HG03139 (cell line): ENCODE measurements at regions not wholly inside any gene's neighbourhood (a gene's known extent, or its start where the extent isn't known, plus 50 kb on each side); places are given as distances from the start of the nearest gene placed in this dataset.
A peak's percentile ranks its signal among the peaks of the same experiment; 100 is the strongest.

Experiments used
- ATAC-seq: cut with Tn5 transposase; IDR thresholded peaks from one replicate; pipeline ENCODE4 v1.9.1; 2021; ENCODE audit not compliant: unreplicated experiment

GRCh38 chr3:59593380-59593779 is 543.6 kb upstream of the CFAP20DC start:
- ATAC-seq: no peak

GRCh38 chr3:59580996-59581395 is 531.2 kb upstream of the CFAP20DC start:
- ATAC-seq: no peak

- ATAC-seq: no peak
These were observed 530.7 kb upstream of the CFAP20DC start for GRCh38 chr3:59580499-59580898.

- no peak for ATAC-seq
These were observed 528.3 kb upstream of the CFAP20DC start for GRCh38 chr3:59578129-59578528.

- no peak for ATAC-seq
These were observed 526.8 kb upstream of the CFAP20DC start for GRCh38 chr3:59576606-59577005.

- peak; percentile 87 for ATAC-seq
These were observed 525.5 kb upstream of the CFAP20DC start for GRCh38 chr3:59575113-59576001.

GRCh38 chr3:59573911-59574310 is 524.1 kb upstream of the CFAP20DC start:
- no peak for ATAC-seq

GRCh38 chr3:59572106-59572505 is 522.3 kb upstream of the CFAP20DC start:
- no peak for ATAC-seq

- ATAC-seq: no peak
These were observed 521.0 kb upstream of the CFAP20DC start for GRCh38 chr3:59570806-59571205.

GRCh38 chr3:59567661-59568060 is 517.8 kb upstream of the CFAP20DC start:
- ATAC-seq: no peak

GRCh38 chr3:59566481-59566975 is 516.7 kb upstream of the CFAP20DC start:
- peak; percentile 95 for ATAC-seq

- no peak for ATAC-seq
These were observed 515.3 kb upstream of the CFAP20DC start for GRCh38 chr3:59565125-59565524.

GRCh38 chr3:59563966-59564365 is 514.1 kb upstream of the CFAP20DC start:
- no peak for ATAC-seq

- ATAC-seq: no peak
These were observed 513.3 kb upstream of the CFAP20DC start for GRCh38 chr3:59563072-59563605.

GRCh38 chr3:59559721-59560435 is 510.1 kb upstream of the CFAP20DC start:
- ATAC-seq: no peak

GRCh38 chr3:59558906-59559720 is 509.3 kb upstream of the CFAP20DC start:
- no peak for ATAC-seq

- no peak for ATAC-seq
These were observed 505.9 kb upstream of the CFAP20DC start for GRCh38 chr3:59555593-59556315.

GRCh38 chr3:59553076-59553475 is 503.3 kb upstream of the CFAP20DC start:
- no peak for ATAC-seq

GRCh38 chr3:59551834-59552233 is 502.0 kb upstream of the CFAP20DC start:
- no peak for ATAC-seq

- no peak for ATAC-seq
These were observed 500.1 kb upstream of the CFAP20DC start for GRCh38 chr3:59549962-59550361.
